Fibroblast of skin of abdomen (primary cell): ENCODE measurements at regions not wholly inside any gene's neighbourhood (a gene's known extent, or its start where the extent isn't known, plus 50 kb on each side); places are given as distances from the start of the nearest gene placed in this dataset.
"Not testable (repeated sequence)": the region's sequence is repeated elsewhere in the genome, so short reads cannot be mapped to it uniquely, and the experiment has no call there.

Source experiments
- DNase-seq: peaks from one replicate; pipeline ENCODE4 v3.0.0-alpha.2; 2013

GRCh38 chr11:57047610-57048009, 58.9 kb downstream of the OR5AK2 start:
- DNase-seq: no peak

GRCh38 chr11:57049749-57050148, 61.0 kb downstream of the OR5AK2 start:
- DNase-seq: no peak

GRCh38 chr11:57054817-57055216, 66.1 kb downstream of the OR5AK2 start:
- DNase-seq: no peak

GRCh38 chr11:57055744-57056143, 67.0 kb downstream of the OR5AK2 start:
- DNase-seq: no peak

GRCh38 chr11:57056735-57057134, 68.0 kb downstream of the OR5AK2 start:
- DNase-seq: no peak

GRCh38 chr11:57057561-57057960, 68.8 kb downstream of the OR5AK2 start:
- no peak for DNase-seq

GRCh38 chr11:57062957-57063356, 74.2 kb downstream of the OR5AK2 start:
- DNase-seq: not testable (repeated sequence)

GRCh38 chr11:57069942-57070341, 81.2 kb downstream of the OR5AK2 start:
- DNase-seq: peak; percentile 48

- DNase-seq: peak; percentile 27
These were observed 83.1 kb downstream of the OR5AK2 start for GRCh38 chr11:57071829-57072228.

- peak; percentile 98 for DNase-seq
These were observed 83.9 kb downstream of the OR5AK2 start for GRCh38 chr11:57072640-57073039.

- DNase-seq: no peak
These were observed 84.4 kb downstream of the OR5AK2 start for GRCh38 chr11:57073128-57073527.

- no peak for DNase-seq
These were observed 92.6 kb downstream of the OR5AK2 start for GRCh38 chr11:57081356-57081755.

- DNase-seq: no peak
These were observed 93.4 kb downstream of the OR5AK2 start for GRCh38 chr11:57082125-57082524.

- no peak for DNase-seq
These were observed 95.1 kb downstream of the OR5AK2 start for GRCh38 chr11:57083641-57084385.

GRCh38 chr11:57085611-57086010, 96.1 kb upstream of the LRRC55 start:
- no peak for DNase-seq

GRCh38 chr11:57087991-57088390, 93.8 kb upstream of the LRRC55 start:
- DNase-seq: no peak

- DNase-seq: no peak
These were observed 89.6 kb upstream of the LRRC55 start for GRCh38 chr11:57092028-57092698.

GRCh38 chr11:57094181-57094935, 87.4 kb upstream of the LRRC55 start:
- peak; percentile 85 for DNase-seq

- DNase-seq: no peak
These were observed 86.3 kb upstream of the LRRC55 start for GRCh38 chr11:57095417-57095816.

- DNase-seq: no peak
These were observed 85.9 kb upstream of the LRRC55 start for GRCh38 chr11:57095896-57096295.

- no peak for DNase-seq
These were observed 84.6 kb upstream of the LRRC55 start for GRCh38 chr11:57097149-57097548.

GRCh38 chr11:57098191-57098590, 83.6 kb upstream of the LRRC55 start:
- no peak for DNase-seq

- no peak for DNase-seq
These were observed 81.0 kb upstream of the LRRC55 start for GRCh38 chr11:57100638-57101331.
